Prostate gland (tissue), 2 donors: ENCODE measurements at regions not wholly inside any gene's neighbourhood (a gene's known extent, or its start where the extent isn't known, plus 50 kb on each side); places are given as distances from the start of the nearest gene placed in this dataset.
"Not testable (repeated sequence)": the region's sequence is repeated elsewhere in the genome, so short reads cannot be mapped to it uniquely, and the experiment has no call there.

Experiments used
- POLR2A ChIP-seq: fragments of 450-650 bp; IDR thresholded peaks from one replicate; pipeline ENCODE4 v1.6.1; 2016; ENCODE audit warnings: antibody characterized with exemption, mild to moderate bottlenecking
- POLR2AphosphoS5 ChIP-seq: sonication (generic); formaldehyde crosslinking; IDR thresholded peaks from one replicate; pipeline ENCODE4 v1.6.1; 2017; ENCODE audit warnings: antibody characterized with exemption
- TF ChIP-seq, protein P1 (sequence below), 4 experiments: fragments of 200-600 bp in 2 of 4; fragments of 450-650 bp in 2 of 4; sonication (generic) in 2 of 4; IDR thresholded peaks; 1 replicate in 3 of 4; 2 replicates in 1 of 4; pipeline ENCODE4 v1.5.1; 2016 to 2019; ENCODE audit warnings: antibody characterized with exemption in 4 of 4, mild to moderate bottlenecking in 2 of 4, moderate library complexity in 2 of 4

- TF ChIP-seq, protein P1, sequence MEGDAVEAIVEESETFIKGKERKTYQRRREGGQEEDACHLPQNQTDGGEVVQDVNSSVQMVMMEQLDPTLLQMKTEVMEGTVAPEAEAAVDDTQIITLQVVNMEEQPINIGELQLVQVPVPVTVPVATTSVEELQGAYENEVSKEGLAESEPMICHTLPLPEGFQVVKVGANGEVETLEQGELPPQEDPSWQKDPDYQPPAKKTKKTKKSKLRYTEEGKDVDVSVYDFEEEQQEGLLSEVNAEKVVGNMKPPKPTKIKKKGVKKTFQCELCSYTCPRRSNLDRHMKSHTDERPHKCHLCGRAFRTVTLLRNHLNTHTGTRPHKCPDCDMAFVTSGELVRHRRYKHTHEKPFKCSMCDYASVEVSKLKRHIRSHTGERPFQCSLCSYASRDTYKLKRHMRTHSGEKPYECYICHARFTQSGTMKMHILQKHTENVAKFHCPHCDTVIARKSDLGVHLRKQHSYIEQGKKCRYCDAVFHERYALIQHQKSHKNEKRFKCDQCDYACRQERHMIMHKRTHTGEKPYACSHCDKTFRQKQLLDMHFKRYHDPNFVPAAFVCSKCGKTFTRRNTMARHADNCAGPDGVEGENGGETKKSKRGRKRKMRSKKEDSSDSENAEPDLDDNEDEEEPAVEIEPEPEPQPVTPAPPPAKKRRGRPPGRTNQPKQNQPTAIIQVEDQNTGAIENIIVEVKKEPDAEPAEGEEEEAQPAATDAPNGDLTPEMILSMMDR (IDR thresholded peaks at IDR 0.05), result not testable (repeated sequence)
- not testable (repeated sequence) for TF ChIP-seq POLR2AphosphoS5, POLR2A
These were observed 722.9 kb downstream of the TRHDE start for GRCh38 chr12:72995029-72995428.
